Mesothelial cell of epicardium (in vitro differentiated cells): ENCODE measurements at regions not wholly inside any gene's neighbourhood (a gene's known extent, or its start where the extent isn't known, plus 50 kb on each side); places are given as distances from the start of the nearest gene placed in this dataset.
A peak's percentile ranks its signal among the peaks of the same experiment; 100 is the strongest.

Experiments
- DNase-seq, 2 experiments: peaks; one replicate each; pipeline ENCODE4 v3.0.0; 2021; ENCODE audit warnings: low spot score in 2 of 2; ENCODE audit not compliant: unreplicated experiment in 2 of 2
- H3K27ac Mint-ChIP-seq: 2 replicates; pipeline ENCODE4 v1.8.0; 2021; ENCODE audit warnings: mixed read lengths
- H3K27me3 Mint-ChIP-seq: 2 replicates; pipeline ENCODE4 v1.8.0; 2021; ENCODE audit warnings: low read depth, mixed read lengths
- H3K36me3 Mint-ChIP-seq: 2 replicates; pipeline ENCODE4 v1.8.0; 2021; ENCODE audit warnings: mixed read lengths
- H3K4me1 Mint-ChIP-seq: 2 replicates; pipeline ENCODE4 v1.8.0; 2021; ENCODE audit warnings: mixed read lengths
- H3K4me3 Mint-ChIP-seq: 2 replicates; pipeline ENCODE4 v1.8.0; 2021; ENCODE audit warnings: mild to moderate bottlenecking, moderate library complexity, mixed read lengths
- H3K9me3 Mint-ChIP-seq: 2 replicates; pipeline ENCODE4 v1.8.0; 2021; ENCODE audit warnings: mixed read lengths
- TF ChIP-seq, protein P1 (sequence below): fragments of 200-600 bp; sonication (generic); IDR thresholded peaks from one replicate; pipeline ENCODE4 v1.5.0; 2021; ENCODE audit warnings: antibody characterized with exemption; ENCODE audit not compliant: unreplicated experiment

- no peaks in the 10 kb centered on the region for H3K36me3 Mint-ChIP-seq
- H3K4me3 Mint-ChIP-seq = no peak overlapping the region
- H3K4me1 Mint-ChIP-seq = peaks cover 72% of the 10 kb centered on the region
- peak overlapping the region; percentile 91 for H3K27ac Mint-ChIP-seq
- H3K9me3 Mint-ChIP-seq = peaks cover 3% of the 10 kb centered on the region
- TF ChIP-seq, protein P1, sequence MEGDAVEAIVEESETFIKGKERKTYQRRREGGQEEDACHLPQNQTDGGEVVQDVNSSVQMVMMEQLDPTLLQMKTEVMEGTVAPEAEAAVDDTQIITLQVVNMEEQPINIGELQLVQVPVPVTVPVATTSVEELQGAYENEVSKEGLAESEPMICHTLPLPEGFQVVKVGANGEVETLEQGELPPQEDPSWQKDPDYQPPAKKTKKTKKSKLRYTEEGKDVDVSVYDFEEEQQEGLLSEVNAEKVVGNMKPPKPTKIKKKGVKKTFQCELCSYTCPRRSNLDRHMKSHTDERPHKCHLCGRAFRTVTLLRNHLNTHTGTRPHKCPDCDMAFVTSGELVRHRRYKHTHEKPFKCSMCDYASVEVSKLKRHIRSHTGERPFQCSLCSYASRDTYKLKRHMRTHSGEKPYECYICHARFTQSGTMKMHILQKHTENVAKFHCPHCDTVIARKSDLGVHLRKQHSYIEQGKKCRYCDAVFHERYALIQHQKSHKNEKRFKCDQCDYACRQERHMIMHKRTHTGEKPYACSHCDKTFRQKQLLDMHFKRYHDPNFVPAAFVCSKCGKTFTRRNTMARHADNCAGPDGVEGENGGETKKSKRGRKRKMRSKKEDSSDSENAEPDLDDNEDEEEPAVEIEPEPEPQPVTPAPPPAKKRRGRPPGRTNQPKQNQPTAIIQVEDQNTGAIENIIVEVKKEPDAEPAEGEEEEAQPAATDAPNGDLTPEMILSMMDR = no peak
- H3K27me3 Mint-ChIP-seq = no peaks in the 10 kb centered on the region
- no peak for DNase-seq
These were observed 168.3 kb downstream of the RHOU start for GRCh38 chr1:228903434-228904071.

GRCh38 chr1:228904222-228904621, 168.9 kb downstream of the RHOU start:
- Mint-ChIP-seq H3K27ac (no peak overlapping the region), H3K4me1 (peaks cover 65% of the 10 kb centered on the region), H3K4me3 (no peak overlapping the region), H3K27me3 (no peaks in the 10 kb centered on the region), H3K9me3 (peaks cover 3% of the 10 kb centered on the region), H3K36me3 (no peaks in the 10 kb centered on the region)
- TF ChIP-seq, protein P1 = no peak
- no peak for DNase-seq

DNA sequence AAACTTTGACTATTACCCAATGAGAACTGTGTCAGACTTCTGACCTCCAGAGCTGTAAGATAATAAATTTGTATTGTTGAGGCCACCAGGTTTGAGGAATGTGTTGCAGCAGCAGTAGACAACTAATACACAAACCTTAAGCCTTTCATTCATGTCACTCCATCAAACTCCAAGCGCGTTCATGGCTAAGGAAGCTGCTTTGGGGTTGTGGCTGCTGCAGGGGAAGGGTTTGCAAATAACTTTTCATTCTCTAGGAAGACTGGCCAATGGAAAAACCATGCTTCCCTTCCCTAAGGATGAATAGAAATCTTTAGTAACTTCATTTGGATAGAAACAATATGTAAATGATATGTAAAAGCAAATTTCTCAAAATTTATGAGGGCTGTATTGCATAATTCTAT, 170.4 kb downstream of the RHOU start:
- H3K27me3 Mint-ChIP-seq = no peaks in the 10 kb centered on the region
- DNase-seq = no peak
- TF ChIP-seq, protein P1 = no peak
- peaks cover 3% of the 10 kb centered on the region for H3K9me3 Mint-ChIP-seq
- no peak overlapping the region for H3K4me3 Mint-ChIP-seq
- peak overlapping the region; percentile 8 for H3K27ac Mint-ChIP-seq
- peaks cover 53% of the 10 kb centered on the region for H3K4me1 Mint-ChIP-seq
- no peaks in the 10 kb centered on the region for H3K36me3 Mint-ChIP-seq

GRCh38 chr1:228906223-228906860, 171.1 kb downstream of the RHOU start:
- H3K4me3 Mint-ChIP-seq = no peak overlapping the region
- H3K27ac Mint-ChIP-seq = no peak overlapping the region
- no peak for DNase-seq
- TF ChIP-seq, protein P1 = no peak
- peaks cover 3% of the 10 kb centered on the region for H3K9me3 Mint-ChIP-seq
- no peaks in the 10 kb centered on the region for H3K36me3 Mint-ChIP-seq
- no peaks in the 10 kb centered on the region for H3K27me3 Mint-ChIP-seq
- H3K4me1 Mint-ChIP-seq = peaks cover 53% of the 10 kb centered on the region

- Mint-ChIP-seq H3K27ac (peak overlapping the region; percentile 85), H3K9me3 (peaks cover 9% of the 10 kb centered on the region), H3K27me3 (no peaks in the 10 kb centered on the region), H3K4me1 (peaks cover 18% of the 10 kb centered on the region), H3K36me3 (peaks cover 2% of the 10 kb centered on the region), H3K4me3 (no peak overlapping the region)
- no peak for DNase-seq
- TF ChIP-seq, protein P1 = no peak
These were observed 176.2 kb downstream of the RHOU start for GRCh38 chr1:228911225-228912210.
